Panc1 (cell line): ENCODE measurements at regions not wholly inside any gene's neighbourhood (a gene's known extent, or its start where the extent isn't known, plus 50 kb on each side); places are given as distances from the start of the nearest gene placed in this dataset.

Experiments
- ATAC-seq: fragments of 200-7000 bp; cut with Tn5 transposase; 2 replicates; pipeline ENCODE4 v1.9.1; 2020; ENCODE audit warnings: mild to moderate bottlenecking, moderate library complexity
- BruUV-seq: library from RNA; stranded (reverse); fragments of 400-500 nt; replicated peaks from 2 replicates; lab custom pipeline; 2021; lab: Mats Ljungman, UMichigan
- CTCF ChIA-PET: fragments of 300-600 bp; sonication (Branson Sonifier 250); formaldehyde crosslinking; loops from one replicate; lab custom pipeline; 2022; ENCODE audit warnings: antibody characterized with exemption; lab: Charles Lee
- POLR2A ChIA-PET: fragments of 300-600 bp; sonication (Branson Sonifier 250); formaldehyde crosslinking; loops from one replicate; lab custom pipeline; 2022; ENCODE audit warnings: antibody characterized with exemption; lab: Charles Lee
- DNase-seq: peaks from one replicate; pipeline ENCODE4 v3.0.0-alpha.2; 2010; ENCODE audit warnings: low read depth, low spot score
- H3K27ac ChIP-seq: 2 replicates; pipeline ENCODE4 v1.5.1; 2011; ENCODE audit warnings: mild to moderate bottlenecking, low read length, inconsistent platforms
- H3K27me3 ChIP-seq: fragments of 200-500 bp; sonication (Bioruptor generic); 2 replicates; pipeline ENCODE4 v1.6.0; 2014; ENCODE audit warnings: low read length, inconsistent platforms; ENCODE audit not compliant: control insufficient read depth, insufficient read depth
- H3K36me3 ChIP-seq: fragments of 200-500 bp; sonication (Bioruptor generic); 2 replicates; pipeline ENCODE4 v1.5.1; 2014; ENCODE audit warnings: inconsistent platforms, mild to moderate bottlenecking, low read length, moderate library complexity; ENCODE audit not compliant: control insufficient read depth, insufficient read depth
- H3K4me1 ChIP-seq: 2 replicates; pipeline ENCODE4 v1.5.1; 2011; ENCODE audit warnings: inconsistent platforms, mild to moderate bottlenecking, low read length, moderate library complexity; ENCODE audit not compliant: control insufficient read depth, insufficient read depth
- H3K4me3 ChIP-seq, 2 experiments: 2 replicates each; pipeline ENCODE4 v1.5.1; 2011 to 2012; ENCODE audit warnings: low read depth in 2 of 2, low read length in 2 of 2, mild to moderate bottlenecking in 2 of 2, inconsistent platforms in 1 of 2, moderate library complexity in 1 of 2
- H3K9me3 ChIP-seq: fragments of 200-500 bp; sonication (Bioruptor generic); 2 replicates; pipeline ENCODE4 v1.5.1; 2014; ENCODE audit warnings: low read depth, mild to moderate bottlenecking, inconsistent platforms, low read length, moderate library complexity; ENCODE audit not compliant: control insufficient read depth, insufficient read depth
- POLR2AphosphoS5 ChIP-seq: IDR thresholded peaks from 2 replicates; pipeline ENCODE4 v1.6.1; 2012; ENCODE audit warnings: mild to moderate bottlenecking, low read depth, low read length, moderate library complexity
- SIN3A ChIP-seq: IDR thresholded peaks from 2 replicates; pipeline ENCODE4 v1.6.1; 2012; ENCODE audit warnings: low read depth, mild to moderate bottlenecking, low read length, moderate library complexity, borderline replicate concordance; ENCODE audit not compliant: insufficient read depth
- TCF7L2 ChIP-seq: IDR thresholded peaks from 2 replicates; pipeline ENCODE4 v1.6.1; 2011; ENCODE audit warnings: mild to moderate bottlenecking, low read depth, low read length, inconsistent platforms
- in situ Hi-C: cut with HindIII; loops from 2 replicates; pipeline ENCODE4 v1.10.0; 2016; ENCODE audit warnings: low sequenced_read_pairs, low pct_unique_long_range_greater_than_20kb
- intact Hi-C: fragments of 100-400 bp; cut with micrococcal nuclease; formaldehyde crosslinking; loops from one replicate; pipeline ENCODE4 v1.10.0; 2022; ENCODE audit not compliant: unreplicated experiment
- TF ChIP-seq, protein P1 (sequence below), 2 experiments: IDR thresholded peaks; 2 replicates each; pipeline ENCODE4 v1.6.1; 2011 to 2012; ENCODE audit warnings: low read depth in 2 of 2, control low read depth in 1 of 2, low read length in 1 of 2, mild to moderate bottlenecking in 1 of 2, moderate library complexity in 1 of 2; ENCODE audit not compliant: insufficient read depth in 1 of 2
- TF ChIP-seq, protein P2 (sequence below): fragments of 450-650 bp; IDR thresholded peaks from 2 replicates; pipeline ENCODE4 v1.5.1; 2017; ENCODE audit warnings: mild to moderate bottlenecking

DNA sequence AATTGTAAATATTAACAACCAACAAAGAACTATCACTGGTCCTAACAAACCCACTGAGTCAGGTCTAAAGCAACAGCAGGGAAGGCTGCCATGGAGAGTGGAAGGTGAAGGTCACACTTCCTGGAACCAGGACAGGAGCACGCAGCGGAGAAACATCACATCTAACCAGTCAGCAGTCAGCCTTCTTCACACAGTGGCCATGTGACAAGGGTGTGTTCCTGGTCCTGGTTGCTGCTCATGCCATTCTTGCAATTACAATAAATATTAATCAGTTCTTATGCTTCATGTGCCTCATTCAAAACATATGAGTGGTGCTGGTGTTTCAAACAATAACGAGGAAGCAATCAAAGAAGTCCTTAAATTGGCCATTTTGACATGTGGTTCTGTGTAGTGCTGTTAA, 162.8 kb downstream of the ARRDC4 start:
- DNase-seq (no peak), ATAC-seq (no peak)
- no peaks in the 10 kb centered on the region for H3K9me3 ChIP-seq
- in situ Hi-C loops (no loop called here), intact Hi-C loops (no loop called here)
- ChIA-PET CTCF (no interaction called here), POLR2A (no interaction called here)
- no TSS peak for BruUV-seq
- no peak overlapping the region for H3K4me3 ChIP-seq
- H3K4me1 ChIP-seq: no peaks in the 10 kb centered on the region
- peaks cover 2% of the 10 kb centered on the region; the same call in 1 of the 2 replicates for H3K27me3 ChIP-seq
- TF ChIP-seq, protein P1, sequence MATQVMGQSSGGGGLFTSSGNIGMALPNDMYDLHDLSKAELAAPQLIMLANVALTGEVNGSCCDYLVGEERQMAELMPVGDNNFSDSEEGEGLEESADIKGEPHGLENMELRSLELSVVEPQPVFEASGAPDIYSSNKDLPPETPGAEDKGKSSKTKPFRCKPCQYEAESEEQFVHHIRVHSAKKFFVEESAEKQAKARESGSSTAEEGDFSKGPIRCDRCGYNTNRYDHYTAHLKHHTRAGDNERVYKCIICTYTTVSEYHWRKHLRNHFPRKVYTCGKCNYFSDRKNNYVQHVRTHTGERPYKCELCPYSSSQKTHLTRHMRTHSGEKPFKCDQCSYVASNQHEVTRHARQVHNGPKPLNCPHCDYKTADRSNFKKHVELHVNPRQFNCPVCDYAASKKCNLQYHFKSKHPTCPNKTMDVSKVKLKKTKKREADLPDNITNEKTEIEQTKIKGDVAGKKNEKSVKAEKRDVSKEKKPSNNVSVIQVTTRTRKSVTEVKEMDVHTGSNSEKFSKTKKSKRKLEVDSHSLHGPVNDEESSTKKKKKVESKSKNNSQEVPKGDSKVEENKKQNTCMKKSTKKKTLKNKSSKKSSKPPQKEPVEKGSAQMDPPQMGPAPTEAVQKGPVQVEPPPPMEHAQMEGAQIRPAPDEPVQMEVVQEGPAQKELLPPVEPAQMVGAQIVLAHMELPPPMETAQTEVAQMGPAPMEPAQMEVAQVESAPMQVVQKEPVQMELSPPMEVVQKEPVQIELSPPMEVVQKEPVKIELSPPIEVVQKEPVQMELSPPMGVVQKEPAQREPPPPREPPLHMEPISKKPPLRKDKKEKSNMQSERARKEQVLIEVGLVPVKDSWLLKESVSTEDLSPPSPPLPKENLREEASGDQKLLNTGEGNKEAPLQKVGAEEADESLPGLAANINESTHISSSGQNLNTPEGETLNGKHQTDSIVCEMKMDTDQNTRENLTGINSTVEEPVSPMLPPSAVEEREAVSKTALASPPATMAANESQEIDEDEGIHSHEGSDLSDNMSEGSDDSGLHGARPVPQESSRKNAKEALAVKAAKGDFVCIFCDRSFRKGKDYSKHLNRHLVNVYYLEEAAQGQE (IDR thresholded peaks at IDR 0.05; ENCODE audit: insufficient read depth in 1 of 2, low read depth in 2 of 2, low read length in 1 of 2): no peak
- TF ChIP-seq POLR2AphosphoS5 (no peak), SIN3A (no peak), TCF7L2 (no peak)
- TF ChIP-seq, protein P2, sequence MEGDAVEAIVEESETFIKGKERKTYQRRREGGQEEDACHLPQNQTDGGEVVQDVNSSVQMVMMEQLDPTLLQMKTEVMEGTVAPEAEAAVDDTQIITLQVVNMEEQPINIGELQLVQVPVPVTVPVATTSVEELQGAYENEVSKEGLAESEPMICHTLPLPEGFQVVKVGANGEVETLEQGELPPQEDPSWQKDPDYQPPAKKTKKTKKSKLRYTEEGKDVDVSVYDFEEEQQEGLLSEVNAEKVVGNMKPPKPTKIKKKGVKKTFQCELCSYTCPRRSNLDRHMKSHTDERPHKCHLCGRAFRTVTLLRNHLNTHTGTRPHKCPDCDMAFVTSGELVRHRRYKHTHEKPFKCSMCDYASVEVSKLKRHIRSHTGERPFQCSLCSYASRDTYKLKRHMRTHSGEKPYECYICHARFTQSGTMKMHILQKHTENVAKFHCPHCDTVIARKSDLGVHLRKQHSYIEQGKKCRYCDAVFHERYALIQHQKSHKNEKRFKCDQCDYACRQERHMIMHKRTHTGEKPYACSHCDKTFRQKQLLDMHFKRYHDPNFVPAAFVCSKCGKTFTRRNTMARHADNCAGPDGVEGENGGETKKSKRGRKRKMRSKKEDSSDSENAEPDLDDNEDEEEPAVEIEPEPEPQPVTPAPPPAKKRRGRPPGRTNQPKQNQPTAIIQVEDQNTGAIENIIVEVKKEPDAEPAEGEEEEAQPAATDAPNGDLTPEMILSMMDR: no peak
- no peaks in the 10 kb centered on the region for H3K36me3 ChIP-seq
- H3K27ac ChIP-seq: no peak overlapping the region

DNA sequence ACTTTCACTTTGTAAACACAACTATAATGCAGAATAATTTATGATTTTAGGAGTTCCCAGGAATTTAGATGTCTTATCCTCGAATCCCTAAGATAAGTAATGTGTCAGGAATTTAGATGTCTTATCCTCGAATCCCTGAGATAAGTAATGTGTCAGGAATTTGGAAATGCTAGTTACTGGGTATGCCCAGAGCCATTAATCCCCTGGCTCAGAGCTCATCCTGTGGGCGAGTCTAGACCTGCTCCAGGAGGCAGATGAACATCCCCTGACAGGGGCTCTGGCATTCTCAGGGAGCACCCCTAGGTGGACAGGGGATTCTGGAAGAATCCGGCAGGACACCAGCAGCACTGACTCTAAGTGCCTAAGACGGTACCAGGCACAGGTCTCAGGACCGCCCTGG, 163.3 kb downstream of the ARRDC4 start:
- ATAC-seq: no peak
- no TSS peak for BruUV-seq
- H3K27ac ChIP-seq: no peak overlapping the region
- H3K4me3 ChIP-seq: no peak overlapping the region
- no peaks in the 10 kb centered on the region for H3K4me1 ChIP-seq
- intact Hi-C loops (no loop called here), in situ Hi-C loops (no loop called here)
- POLR2A ChIA-PET: no interaction called here
- no peak for DNase-seq
- no peaks in the 10 kb centered on the region for H3K36me3 ChIP-seq
- peaks cover 2% of the 10 kb centered on the region; the same call in 1 of the 2 replicates for H3K27me3 ChIP-seq
- CTCF ChIA-PET: no interaction called here
- TF ChIP-seq, protein P2: no peak
- no peaks in the 10 kb centered on the region for H3K9me3 ChIP-seq

DNA sequence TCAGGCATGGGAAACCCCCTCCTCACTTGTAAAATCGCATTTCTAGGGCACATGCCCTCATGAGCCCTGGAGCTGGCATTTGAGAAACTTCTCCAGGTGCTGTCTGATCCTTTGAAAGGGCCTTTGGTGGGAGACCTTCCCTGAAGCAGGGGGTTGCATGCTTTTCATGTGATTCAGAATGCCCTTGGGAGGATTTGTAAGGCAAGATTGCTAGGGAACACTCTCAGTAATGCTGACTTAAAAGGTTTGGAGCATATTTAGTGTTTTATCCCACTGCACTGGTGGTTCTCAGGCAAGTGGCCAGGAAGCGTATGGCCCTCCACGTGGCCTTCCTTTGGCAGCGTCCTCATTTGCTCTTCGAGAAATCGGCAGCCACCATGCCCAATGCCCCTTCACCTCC, 164.1 kb downstream of the ARRDC4 start:
- H3K27me3 ChIP-seq: peaks cover 4% of the 10 kb centered on the region; the same call in 1 of the 2 replicates
- in situ Hi-C loops: no loop called here
- ATAC-seq: no peak

More for the DNA sequence above, 164.1 kb downstream of the ARRDC4 start:
- POLR2A ChIA-PET: no interaction called here
- CTCF ChIA-PET: no interaction called here
- Histone ChIP-seq H3K27ac (no peak overlapping the region), H3K9me3 (no peaks in the 10 kb centered on the region), H3K4me1 (no peaks in the 10 kb centered on the region), H3K36me3 (no peaks in the 10 kb centered on the region), H3K4me3 (no peak overlapping the region)
- no peak for DNase-seq
- intact Hi-C loops: no loop called here
- no TSS peak for BruUV-seq
- TF ChIP-seq, protein P2: no peak
- no peak for TF ChIP-seq SIN3A
- no peak for TF ChIP-seq TCF7L2
- TF ChIP-seq, protein P1 (IDR thresholded peaks at IDR 0.05; ENCODE audit: insufficient read depth in 1 of 2, low read depth in 2 of 2, low read length in 1 of 2): no peak
- TF ChIP-seq POLR2AphosphoS5: no peak
